GM18870 (cell line): ENCODE measurements at regions not wholly inside any gene's neighbourhood (a gene's known extent, or its start where the extent isn't known, plus 50 kb on each side); places are given as distances from the start of the nearest gene placed in this dataset.

Experiments
- ATAC-seq: cut with Tn5 transposase; IDR thresholded peaks from one replicate; pipeline ENCODE4 v1.9.1; 2021; ENCODE audit warnings: moderate library complexity; ENCODE audit not compliant: unreplicated experiment

DNA sequence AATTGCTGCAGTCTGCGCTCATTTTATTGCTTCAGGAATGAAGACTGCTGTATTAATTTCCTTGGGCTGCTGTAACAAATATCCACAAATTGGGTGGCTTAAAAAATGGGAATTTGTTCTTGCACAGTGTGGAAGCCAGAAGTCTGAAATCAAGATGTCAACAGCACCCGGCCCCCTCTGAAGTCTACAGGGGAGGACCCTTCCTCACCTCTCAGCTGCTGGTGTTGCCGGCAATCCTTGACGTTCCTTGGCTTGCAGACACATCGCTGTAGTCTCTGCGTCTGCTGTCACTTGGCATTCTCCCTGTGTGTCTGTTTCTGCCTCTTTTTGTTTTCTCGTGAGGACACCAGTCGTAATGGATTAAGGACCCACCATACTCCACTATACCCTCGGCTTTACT, 166.2 kb downstream of the PTPN20 start:
- no peak for ATAC-seq

DNA sequence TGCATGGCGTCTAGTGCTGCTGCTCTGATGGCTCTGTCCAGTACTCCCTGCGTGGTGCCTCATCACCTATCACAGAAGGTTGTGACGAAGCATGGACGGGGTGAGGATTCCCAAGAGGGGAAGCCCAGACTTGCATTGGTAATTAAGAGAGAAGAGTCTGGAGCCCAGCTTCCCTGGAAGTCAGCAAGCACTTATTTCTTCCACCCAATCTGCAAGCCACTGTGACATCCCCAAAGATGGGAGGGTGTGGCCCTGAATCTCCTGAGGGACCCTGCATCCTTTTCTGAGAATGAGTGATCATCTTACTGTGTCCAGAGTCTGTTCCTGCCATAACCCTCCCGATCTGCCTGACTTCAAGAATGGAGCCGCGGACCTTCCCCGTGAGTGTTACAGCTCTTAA, 166.7 kb downstream of the PTPN20 start:
- no peak for ATAC-seq

- no peak for ATAC-seq
Measured at GRCh38 chr10:47078393-47079203, 167.4 kb downstream of the PTPN20 start.

DNA sequence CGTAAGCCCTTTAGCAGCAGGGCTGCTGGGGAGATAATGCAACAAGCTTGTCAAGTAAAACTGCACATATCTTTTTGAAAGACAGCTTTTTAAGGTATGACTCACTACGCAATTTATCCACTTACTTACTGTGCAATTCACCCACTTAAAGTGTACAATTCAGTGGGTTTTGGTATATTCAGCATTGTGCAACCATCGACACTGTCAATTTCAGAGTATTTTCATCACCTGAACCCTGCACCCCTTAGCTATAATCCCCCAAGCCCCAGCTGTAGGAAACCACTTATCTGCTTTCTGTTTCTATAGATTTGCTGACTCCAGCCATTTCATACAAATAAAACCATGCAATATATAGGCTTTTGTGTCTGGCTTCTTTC, 168.0 kb downstream of the PTPN20 start:
- ATAC-seq = no peak

DNA sequence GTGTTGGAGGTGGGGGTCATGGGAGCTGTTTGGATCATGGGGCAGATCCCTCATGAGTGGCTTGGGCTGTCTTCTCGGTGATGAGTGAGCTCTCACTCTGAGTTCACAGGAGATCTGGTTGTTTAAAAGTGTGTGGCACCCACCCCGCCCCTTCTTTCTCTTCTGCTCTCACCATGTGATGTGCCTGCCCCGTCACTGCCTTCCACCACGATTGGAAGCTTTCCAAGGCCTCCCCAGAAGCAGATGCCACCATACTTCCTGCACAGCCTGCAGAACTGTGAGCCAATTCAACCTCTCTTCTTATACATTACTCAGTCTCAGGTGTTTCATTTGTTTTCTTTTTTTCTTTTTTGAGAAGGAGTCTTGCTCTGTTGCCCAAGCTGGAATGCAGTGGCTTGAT, 170.0 kb downstream of the PTPN20 start:
- no peak for ATAC-seq

DNA sequence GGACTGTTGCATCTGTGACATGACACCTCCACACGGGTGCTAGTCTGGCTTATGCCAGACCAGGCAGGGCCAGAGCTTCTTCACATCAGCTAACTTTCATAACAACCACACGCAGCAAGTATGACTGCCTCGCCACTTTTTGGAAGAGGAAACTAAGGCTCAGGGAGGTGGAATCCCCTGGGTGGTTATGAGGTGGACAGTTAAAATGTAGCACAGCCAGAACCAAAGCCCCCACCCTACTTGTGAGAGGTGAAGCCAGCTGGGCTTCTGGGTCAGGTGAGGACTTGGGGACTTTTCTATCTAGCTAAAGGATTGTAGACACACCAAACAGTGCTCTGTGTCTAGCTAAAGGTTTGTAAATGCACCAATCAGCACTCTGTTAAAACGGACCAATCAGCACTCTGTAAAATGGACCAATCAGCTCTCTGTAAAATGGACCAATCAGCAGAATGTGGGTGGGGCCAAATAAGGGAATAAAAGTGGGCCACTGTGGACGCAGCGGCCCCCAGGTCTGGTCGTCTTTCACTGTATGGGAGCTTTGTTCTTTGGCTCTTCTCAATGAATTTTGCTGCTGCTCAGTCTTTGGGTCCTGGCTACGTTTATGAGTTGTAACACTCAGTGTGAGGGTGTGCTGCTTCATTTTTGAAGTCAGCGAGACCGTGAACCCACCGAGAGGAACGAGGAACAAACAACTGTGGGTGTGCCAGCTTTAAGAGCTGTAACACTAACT, 171.0 kb downstream of the PTPN20 start:
- ATAC-seq = no peak

DNA sequence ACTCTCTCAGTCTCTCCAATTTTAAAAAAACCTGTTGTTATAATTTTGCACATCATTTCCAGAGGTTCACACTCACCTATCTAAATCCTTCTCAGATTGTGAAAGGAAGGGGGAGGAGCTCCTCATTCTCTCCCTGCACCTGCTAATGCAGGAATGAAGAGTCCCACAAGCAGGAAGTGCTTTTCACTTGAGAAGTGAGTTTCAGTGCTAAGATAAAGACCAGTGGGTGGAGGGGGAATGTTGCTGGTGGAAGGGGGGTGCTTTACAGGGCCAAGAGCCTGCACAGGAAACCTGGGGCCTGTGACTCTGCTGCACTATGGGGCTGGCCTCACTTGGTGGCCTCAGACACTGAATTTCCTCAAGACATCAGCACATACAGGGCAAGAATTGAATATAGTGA, 176.4 kb downstream of the PTPN20 start:
- ATAC-seq = no peak

- ATAC-seq = no peak
Measured at GRCh38 chr10:47088656-47089354, 177.6 kb downstream of the PTPN20 start.

- ATAC-seq = no peak
Measured at GRCh38 chr10:47090042-47090441, 178.8 kb downstream of the PTPN20 start.

- ATAC-seq = no peak
Measured at GRCh38 chr10:47090903-47091302, 179.7 kb downstream of the PTPN20 start.

- ATAC-seq = no peak
Measured at GRCh38 chr10:47091421-47091820, 180.2 kb downstream of the PTPN20 start.

GRCh38 chr10:47092376-47092775, 181.1 kb downstream of the PTPN20 start:
- no peak for ATAC-seq

DNA sequence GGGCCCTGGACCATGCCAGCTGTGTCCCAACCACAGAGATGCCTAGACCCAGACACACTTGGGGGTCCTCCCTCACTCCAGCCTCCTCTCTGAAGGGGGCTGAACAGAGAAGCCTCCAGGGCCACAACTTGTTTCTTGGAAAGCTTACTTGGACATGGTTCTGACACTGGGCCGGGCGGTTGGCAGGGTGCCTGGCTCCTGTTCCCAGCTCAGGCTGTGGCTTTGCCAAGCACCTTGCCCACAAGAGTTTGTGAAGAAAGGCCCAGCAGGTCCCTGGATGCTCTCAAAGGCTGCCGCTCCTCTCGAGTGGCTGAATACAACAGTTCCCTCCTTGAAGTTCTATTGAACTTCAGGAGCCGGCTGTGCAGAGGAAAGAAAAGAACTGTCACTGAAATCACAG, 181.6 kb downstream of the PTPN20 start:
- no peak for ATAC-seq

DNA sequence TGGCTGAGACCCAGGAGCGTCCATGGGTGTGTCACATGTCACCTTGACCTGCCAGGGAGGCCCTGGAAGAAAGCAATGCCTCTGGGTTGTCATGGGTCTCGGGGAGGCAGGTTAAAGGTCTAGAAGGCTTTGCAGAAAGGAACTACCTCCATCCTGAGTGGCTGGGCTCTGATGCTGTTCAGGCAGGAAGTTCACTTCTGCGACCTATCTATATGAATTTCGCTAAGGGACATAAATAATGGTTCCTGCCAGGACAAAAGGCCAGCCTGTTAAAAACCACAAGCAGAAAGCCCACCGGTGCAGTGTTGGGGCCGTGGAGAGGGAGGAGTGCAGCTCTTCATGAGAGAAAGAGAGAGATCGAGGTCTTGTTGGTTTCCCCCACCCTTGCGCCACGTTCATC, 182.9 kb downstream of the PTPN20 start:
- no peak for ATAC-seq

DNA sequence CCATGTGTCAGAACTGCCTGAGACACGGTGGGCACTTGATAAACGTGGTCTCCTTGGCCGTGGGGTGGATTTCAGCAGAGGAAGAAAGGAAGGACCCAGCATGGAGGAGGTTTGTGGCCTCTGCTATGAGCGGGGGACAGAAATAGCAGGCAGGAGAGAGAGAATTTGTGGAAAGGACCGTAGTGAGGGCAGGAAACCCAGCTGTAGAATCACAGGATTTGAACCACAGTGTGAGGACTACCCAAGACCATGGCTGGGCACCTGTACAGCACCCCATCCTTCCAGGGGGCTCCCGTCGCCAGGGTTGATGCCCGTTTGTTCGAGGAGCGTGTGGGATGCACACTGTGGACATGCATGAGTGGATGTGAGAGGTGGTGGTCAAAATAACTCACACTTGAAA, 183.4 kb downstream of the PTPN20 start:
- ATAC-seq = no peak

GRCh38 chr10:47095211-47095610, 184.0 kb downstream of the PTPN20 start:
- ATAC-seq = no peak

DNA sequence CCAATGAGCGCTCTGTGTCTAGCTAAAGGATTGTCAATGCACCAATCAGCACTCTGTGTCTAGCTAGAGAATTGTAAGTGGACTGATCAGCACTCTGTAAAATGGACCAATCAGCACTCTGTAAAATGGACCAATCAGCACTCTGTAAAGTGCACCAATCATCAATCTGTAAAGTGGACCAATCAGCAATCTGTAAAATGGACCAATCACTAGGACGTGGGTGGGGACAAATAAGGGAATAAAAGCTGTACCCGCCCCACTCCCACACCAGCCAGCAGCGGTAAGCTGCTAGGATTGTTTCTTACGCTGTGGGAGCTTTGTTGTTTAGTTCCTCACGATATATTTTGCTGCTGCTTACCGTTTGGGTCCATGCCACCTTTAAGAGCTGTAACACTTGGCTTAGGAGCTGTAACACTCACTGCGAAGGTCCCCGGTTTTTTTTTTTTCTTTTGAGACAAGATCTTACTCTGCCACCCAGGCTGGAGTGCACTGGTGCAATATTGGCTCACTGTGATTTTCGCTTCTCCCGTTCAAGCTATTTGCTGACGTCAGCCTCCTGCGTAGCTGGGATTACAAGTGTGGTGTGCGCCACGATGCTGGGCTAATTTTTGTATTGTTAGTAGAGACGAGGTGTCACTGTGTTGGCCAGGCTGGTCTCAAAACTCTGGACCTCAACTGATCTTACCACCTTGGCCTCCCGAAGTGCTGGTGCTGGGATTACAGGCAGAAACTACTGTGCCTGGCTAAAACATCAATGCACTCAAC, 184.8 kb downstream of the PTPN20 start:
- ATAC-seq = no peak

- ATAC-seq = no peak
Measured at GRCh38 chr10:47098238-47098637, 187.0 kb downstream of the PTPN20 start.

DNA sequence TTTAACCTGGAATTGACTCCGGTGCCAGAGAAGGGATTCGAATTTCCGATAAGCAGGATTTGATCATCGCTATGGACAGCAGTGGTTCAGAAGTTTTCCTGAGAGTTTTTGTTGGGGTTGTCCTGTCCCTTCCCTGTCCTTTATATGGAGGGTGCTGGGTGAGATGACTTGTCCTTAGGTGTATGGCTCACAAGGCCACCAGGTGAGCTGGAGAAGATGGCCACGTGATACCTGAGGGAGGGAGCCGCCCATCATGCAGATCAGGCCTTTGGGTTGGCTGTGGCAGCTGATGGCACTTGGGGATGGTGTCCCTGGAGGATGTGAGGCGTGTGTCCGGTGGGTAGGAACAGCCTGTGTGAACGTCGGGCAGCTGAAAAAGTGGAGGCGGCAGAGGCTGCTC, 187.7 kb downstream of the PTPN20 start:
- no peak for ATAC-seq

DNA sequence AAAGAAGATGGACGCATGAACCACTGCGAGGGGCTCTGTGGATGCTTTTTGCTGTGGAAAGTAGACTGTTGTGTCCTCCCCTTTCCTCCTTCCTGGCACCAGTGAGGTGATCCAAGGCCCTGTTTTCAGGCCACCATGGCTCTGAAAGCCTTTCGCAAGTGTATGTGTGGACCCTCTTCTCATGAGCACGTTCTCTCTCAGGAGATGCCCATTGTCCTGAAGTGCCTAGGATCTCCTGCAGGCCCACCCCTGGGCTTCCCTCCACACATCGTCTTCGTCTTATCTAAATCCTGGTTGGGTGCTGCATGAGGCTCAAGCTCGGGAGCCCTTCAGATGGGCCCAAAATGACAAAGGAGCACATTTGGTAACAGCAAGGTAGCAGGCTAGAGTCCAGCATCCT, 188.2 kb downstream of the PTPN20 start:
- ATAC-seq = no peak

- ATAC-seq = no peak
Measured at GRCh38 chr10:47101196-47101595, 190.0 kb downstream of the PTPN20 start.
